IPS-15b (cell line): ENCODE measurements at regions not wholly inside any gene's neighbourhood (a gene's known extent, or its start where the extent isn't known, plus 50 kb on each side); places are given as distances from the start of the nearest gene placed in this dataset.
"Not testable (repeated sequence)": the region's sequence is repeated elsewhere in the genome, so short reads cannot be mapped to it uniquely, and the experiment has no call there.

Experiments used
- H3K27me3 ChIP-seq: one replicate; pipeline ENCODE4 v1.6.1; 2013; ENCODE audit warnings: low read length; ENCODE audit not compliant: control insufficient read depth, insufficient read depth
- H3K36me3 ChIP-seq: one replicate; pipeline ENCODE4 v1.6.1; 2013; ENCODE audit warnings: low read length; ENCODE audit not compliant: control insufficient read depth, insufficient read depth
- H3K4me1 ChIP-seq: one replicate; pipeline ENCODE4 v1.6.1; 2013; ENCODE audit warnings: mild to moderate bottlenecking, low read length; ENCODE audit not compliant: control insufficient read depth, insufficient read depth
- H3K4me3 ChIP-seq: one replicate; pipeline ENCODE4 v1.5.1; 2013; ENCODE audit warnings: low read depth, low read length
- H3K9ac ChIP-seq: one replicate; pipeline ENCODE4 v1.6.1; 2013; ENCODE audit warnings: low read depth, mild to moderate bottlenecking, low read length
- H3K9me3 ChIP-seq: one replicate; pipeline ENCODE4 v1.6.1; 2013; ENCODE audit warnings: mild to moderate bottlenecking, low read length; ENCODE audit not compliant: control insufficient read depth, insufficient read depth

GRCh38 chr18:40307627-40308026 lies 1647.4 kb upstream of the PIK3C3 start:
- no peaks in the 10 kb centered on the region for H3K4me1 ChIP-seq
- H3K36me3 ChIP-seq = no peaks in the 10 kb centered on the region
- H3K27me3 ChIP-seq = no peaks in the 10 kb centered on the region
- H3K4me3 ChIP-seq = no peak overlapping the region
- no peaks in the 10 kb centered on the region for H3K9me3 ChIP-seq
- no peak overlapping the region for H3K9ac ChIP-seq

GRCh38 chr18:40296717-40297413 lies 1658.2 kb upstream of the PIK3C3 start:
- H3K9ac ChIP-seq = no peak overlapping the region
- H3K36me3 ChIP-seq = no peaks in the 10 kb centered on the region
- H3K4me1 ChIP-seq = no peaks in the 10 kb centered on the region
- H3K27me3 ChIP-seq = no peaks in the 10 kb centered on the region
- H3K9me3 ChIP-seq = no peaks in the 10 kb centered on the region
- H3K4me3 ChIP-seq = no peak overlapping the region

- Histone ChIP-seq H3K27me3 (no peaks in the 10 kb centered on the region), H3K4me3 (no peak overlapping the region), H3K36me3 (no peaks in the 10 kb centered on the region), H3K4me1 (no peaks in the 10 kb centered on the region), H3K9ac (no peak overlapping the region), H3K9me3 (no peaks in the 10 kb centered on the region)
These were observed 1661.9 kb upstream of the PIK3C3 start for GRCh38 chr18:40292985-40293710.

- no peaks in the 10 kb centered on the region for H3K27me3 ChIP-seq
- H3K9ac ChIP-seq = no peak overlapping the region
- no peaks in the 10 kb centered on the region for H3K4me1 ChIP-seq
- no peaks in the 10 kb centered on the region for H3K36me3 ChIP-seq
- no peak overlapping the region for H3K4me3 ChIP-seq
- peaks cover 5% of the 10 kb centered on the region for H3K9me3 ChIP-seq
These were observed 1671.5 kb upstream of the PIK3C3 start for GRCh38 chr18:40283560-40283959.

GRCh38 chr18:40281356-40281755 lies 1673.7 kb upstream of the PIK3C3 start:
- H3K9ac ChIP-seq = not testable (repeated sequence)

GRCh38 chr18:40274618-40275196 lies 1680.3 kb upstream of the PIK3C3 start:
- no peak overlapping the region for H3K9ac ChIP-seq
- H3K9me3 ChIP-seq = no peaks in the 10 kb centered on the region
- no peak overlapping the region for H3K4me3 ChIP-seq
- H3K4me1 ChIP-seq = no peaks in the 10 kb centered on the region
- H3K36me3 ChIP-seq = no peaks in the 10 kb centered on the region
- H3K27me3 ChIP-seq = no peaks in the 10 kb centered on the region

More at GRCh38 chr18:40281356-40281755, 1673.7 kb upstream of the PIK3C3 start:
- not testable (repeated sequence) for H3K4me1 ChIP-seq, H3K9me3 ChIP-seq, H3K27me3 ChIP-seq, H3K36me3 ChIP-seq, H3K4me3 ChIP-seq

GRCh38 chr18:40272630-40273231 lies 1682.3 kb upstream of the PIK3C3 start:
- Histone ChIP-seq H3K36me3 (no peaks in the 10 kb centered on the region), H3K27me3 (no peaks in the 10 kb centered on the region), H3K9ac (no peak overlapping the region), H3K9me3 (no peaks in the 10 kb centered on the region), H3K4me3 (no peak overlapping the region), H3K4me1 (no peaks in the 10 kb centered on the region)

GRCh38 chr18:40259115-40259835 lies 1695.8 kb upstream of the PIK3C3 start:
- no peaks in the 10 kb centered on the region for H3K9me3 ChIP-seq
- no peaks in the 10 kb centered on the region for H3K36me3 ChIP-seq
- H3K9ac ChIP-seq = no peak overlapping the region
- H3K27me3 ChIP-seq = no peaks in the 10 kb centered on the region
- no peaks in the 10 kb centered on the region for H3K4me1 ChIP-seq
- H3K4me3 ChIP-seq = no peak overlapping the region

- Histone ChIP-seq H3K9ac (no peak overlapping the region), H3K4me1 (no peaks in the 10 kb centered on the region), H3K9me3 (no peaks in the 10 kb centered on the region), H3K4me3 (no peak overlapping the region), H3K36me3 (no peaks in the 10 kb centered on the region), H3K27me3 (no peaks in the 10 kb centered on the region)
These were observed 1696.7 kb upstream of the PIK3C3 start for GRCh38 chr18:40258311-40258710.

GRCh38 chr18:40250236-40250635 lies 1704.8 kb upstream of the PIK3C3 start:
- Histone ChIP-seq H3K36me3 (no peaks in the 10 kb centered on the region), H3K9ac (no peak overlapping the region), H3K4me1 (no peaks in the 10 kb centered on the region), H3K27me3 (no peaks in the 10 kb centered on the region), H3K9me3 (no peaks in the 10 kb centered on the region), H3K4me3 (no peak overlapping the region)

GRCh38 chr18:40249390-40250080 lies 1705.5 kb upstream of the PIK3C3 start:
- Histone ChIP-seq H3K9me3 (no peaks in the 10 kb centered on the region), H3K9ac (no peak overlapping the region), H3K36me3 (no peaks in the 10 kb centered on the region), H3K27me3 (no peaks in the 10 kb centered on the region), H3K4me1 (no peaks in the 10 kb centered on the region), H3K4me3 (no peak overlapping the region)
